Renal cortex interstitium (tissue), 11 donors: ENCODE measurements at regions not wholly inside any gene's neighbourhood (a gene's known extent, or its start where the extent isn't known, plus 50 kb on each side); places are given as distances from the start of the nearest gene placed in this dataset.
A peak's percentile ranks its signal among the peaks of the same experiment; 100 is the strongest.

ENCODE experiments used
- DNase-seq, 11 donors: peaks; one replicate each; pipeline ENCODE4 v3.0.0-alpha.2; 2013; ENCODE audit warnings: low read depth in 9 of 11, low spot score in 4 of 11; ENCODE audit errors: extremely low read depth in 1 of 11

GRCh38 chr17:62913991-62914570 lies 52.0 kb upstream of the TANC2 start:
- DNase-seq, result no peak

GRCh38 chr17:62912363-62912762 lies 53.7 kb upstream of the TANC2 start:
- DNase-seq, result no peak

GRCh38 chr17:62911114-62911513 lies 54.9 kb upstream of the TANC2 start:
- no peak for DNase-seq

- DNase-seq, result no peak
These were observed 55.8 kb upstream of the TANC2 start for GRCh38 chr17:62910277-62910676.

GRCh38 chr17:62907961-62908360 lies 58.1 kb upstream of the TANC2 start:
- no peak for DNase-seq

GRCh38 chr17:62906881-62907280 lies 59.2 kb upstream of the TANC2 start:
- DNase-seq, result no peak

GRCh38 chr17:62905233-62905632 lies 60.8 kb upstream of the TANC2 start:
- no peak for DNase-seq

GRCh38 chr17:62902531-62903220 lies 63.4 kb upstream of the TANC2 start:
- DNase-seq, result no peak

GRCh38 chr17:62901544-62901943 lies 64.5 kb upstream of the TANC2 start:
- DNase-seq, result no peak

GRCh38 chr17:62900096-62900495 lies 65.9 kb upstream of the TANC2 start:
- no peak for DNase-seq

- DNase-seq, result peak in 3 of 11 donors; percentile 31 to 55 (median 50)
These were observed 66.7 kb upstream of the TANC2 start for GRCh38 chr17:62899361-62899760.

- no peak for DNase-seq
These were observed 67.7 kb upstream of the TANC2 start for GRCh38 chr17:62898239-62898864.

GRCh38 chr17:62897706-62898105 lies 68.3 kb upstream of the TANC2 start:
- DNase-seq, result no peak

GRCh38 chr17:62895320-62896301 lies 70.4 kb upstream of the TANC2 start:
- DNase-seq, result no peak

- no peak for DNase-seq
These were observed 73.1 kb upstream of the TANC2 start for GRCh38 chr17:62892870-62893338.

- DNase-seq, result no peak
These were observed 73.9 kb upstream of the TANC2 start for GRCh38 chr17:62892061-62892675.

- DNase-seq, result no peak
These were observed 74.4 kb upstream of the TANC2 start for GRCh38 chr17:62891659-62892058.

GRCh38 chr17:62888765-62889164 lies 77.3 kb upstream of the TANC2 start:
- DNase-seq, result no peak

GRCh38 chr17:62888148-62888547 lies 77.9 kb upstream of the TANC2 start:
- no peak for DNase-seq
